ENCODE measurements at regions not wholly inside any gene's neighbourhood (a gene's known extent, or its start where the extent isn't known, plus 50 kb on each side); places are given as distances from the start of the nearest gene placed in this dataset.

DNA sequence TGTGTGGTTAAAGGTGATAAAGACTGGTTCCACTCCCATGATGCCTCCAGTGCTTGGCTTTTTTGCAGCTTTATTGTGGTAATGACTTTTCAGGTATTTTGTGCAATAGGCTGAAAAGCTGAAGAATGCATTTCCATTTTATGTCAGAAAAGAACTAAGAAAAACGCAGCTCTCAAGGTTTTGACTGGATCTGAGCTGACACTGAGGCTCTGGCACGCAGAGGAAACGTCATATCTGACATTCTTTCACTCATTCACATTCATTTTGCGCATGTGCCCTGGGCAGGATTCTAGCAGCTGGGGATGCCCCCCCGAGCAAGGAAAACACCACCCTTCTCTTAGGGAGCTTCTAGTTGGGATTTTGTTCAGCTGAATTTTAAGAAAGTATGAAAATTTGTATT is 408.5 kb upstream of the MKI67 start:
- ChIA-PET CTCF (no interaction called here), POLR2A (no interaction called here)
- H3K4me3 ChIP-seq (ENCODE audit: low read depth, low read length) = no peak overlapping the region
- TF ChIP-seq, protein P1, sequence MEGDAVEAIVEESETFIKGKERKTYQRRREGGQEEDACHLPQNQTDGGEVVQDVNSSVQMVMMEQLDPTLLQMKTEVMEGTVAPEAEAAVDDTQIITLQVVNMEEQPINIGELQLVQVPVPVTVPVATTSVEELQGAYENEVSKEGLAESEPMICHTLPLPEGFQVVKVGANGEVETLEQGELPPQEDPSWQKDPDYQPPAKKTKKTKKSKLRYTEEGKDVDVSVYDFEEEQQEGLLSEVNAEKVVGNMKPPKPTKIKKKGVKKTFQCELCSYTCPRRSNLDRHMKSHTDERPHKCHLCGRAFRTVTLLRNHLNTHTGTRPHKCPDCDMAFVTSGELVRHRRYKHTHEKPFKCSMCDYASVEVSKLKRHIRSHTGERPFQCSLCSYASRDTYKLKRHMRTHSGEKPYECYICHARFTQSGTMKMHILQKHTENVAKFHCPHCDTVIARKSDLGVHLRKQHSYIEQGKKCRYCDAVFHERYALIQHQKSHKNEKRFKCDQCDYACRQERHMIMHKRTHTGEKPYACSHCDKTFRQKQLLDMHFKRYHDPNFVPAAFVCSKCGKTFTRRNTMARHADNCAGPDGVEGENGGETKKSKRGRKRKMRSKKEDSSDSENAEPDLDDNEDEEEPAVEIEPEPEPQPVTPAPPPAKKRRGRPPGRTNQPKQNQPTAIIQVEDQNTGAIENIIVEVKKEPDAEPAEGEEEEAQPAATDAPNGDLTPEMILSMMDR (IDR thresholded peaks at IDR 0.05; ENCODE audit: insufficient read depth, low read length, missing control alignments) = no peak
- no peak for DNase-seq (ENCODE audit: low read depth, low spot score)

DNA sequence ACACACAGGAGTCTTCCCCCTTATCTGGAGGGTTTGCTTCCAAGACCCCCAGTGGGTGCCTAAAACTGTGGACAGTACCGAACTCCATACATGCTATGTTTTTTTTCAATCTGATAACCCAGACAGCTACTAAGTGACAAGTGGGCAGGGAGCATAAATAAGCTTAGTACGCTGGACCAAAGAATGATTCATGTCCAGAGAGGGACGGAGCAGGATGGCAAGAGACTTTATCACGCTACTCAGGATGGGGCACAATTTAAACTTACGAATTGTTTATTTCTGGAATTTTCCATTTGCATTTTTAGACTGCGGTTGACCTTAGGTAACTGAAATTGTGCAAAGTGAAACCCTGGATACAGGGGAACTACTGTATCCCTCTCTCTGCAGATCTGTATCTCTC is 410.0 kb upstream of the MKI67 start:
- DNase-seq (ENCODE audit: low read depth, low spot score) = no peak
- ChIA-PET POLR2A (no interaction called here), CTCF (no interaction called here)
- TF ChIP-seq, protein P1 (IDR thresholded peaks at IDR 0.05; ENCODE audit: insufficient read depth, low read length, missing control alignments) = no peak
- H3K4me3 ChIP-seq (ENCODE audit: low read depth, low read length) = no peak overlapping the region

DNA sequence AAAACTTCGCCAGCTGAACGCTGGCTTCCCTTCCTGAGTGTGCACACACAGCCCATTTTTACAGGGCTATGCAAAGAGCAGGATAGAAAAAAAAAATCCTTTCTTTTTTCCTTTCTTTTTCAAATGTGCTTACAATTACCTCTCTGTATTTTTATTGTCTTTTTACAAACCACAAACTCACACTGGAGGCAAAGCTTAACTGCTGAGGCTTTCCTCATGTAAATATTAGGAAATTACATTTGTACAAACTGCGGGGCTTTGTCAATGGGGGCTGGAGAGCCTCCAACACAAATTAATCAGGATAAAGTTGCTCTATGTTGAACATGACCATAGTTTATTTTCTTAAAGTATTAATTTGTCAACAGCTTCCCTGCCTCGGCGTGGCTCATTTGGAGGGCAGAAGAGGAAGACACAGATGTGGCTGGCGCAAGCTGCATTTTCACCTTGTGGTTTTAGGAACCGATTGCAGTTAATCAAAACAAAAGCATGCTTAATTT is 411.7 kb upstream of the MKI67 start:
- DNase-seq (ENCODE audit: low read depth, low spot score) = no peak
- TF ChIP-seq, protein P1 (IDR thresholded peaks at IDR 0.05; ENCODE audit: insufficient read depth, low read length, missing control alignments) = no peak
- no peak overlapping the region for H3K4me3 ChIP-seq (ENCODE audit: low read depth, low read length)
- POLR2A ChIA-PET = no interaction called here
- CTCF ChIA-PET = interaction anchor here (1.4 kb wide), 1 partner anchor 9 kb away, joined by 3 read pairs; no protein-coding TSS in a partner anchor

DNA sequence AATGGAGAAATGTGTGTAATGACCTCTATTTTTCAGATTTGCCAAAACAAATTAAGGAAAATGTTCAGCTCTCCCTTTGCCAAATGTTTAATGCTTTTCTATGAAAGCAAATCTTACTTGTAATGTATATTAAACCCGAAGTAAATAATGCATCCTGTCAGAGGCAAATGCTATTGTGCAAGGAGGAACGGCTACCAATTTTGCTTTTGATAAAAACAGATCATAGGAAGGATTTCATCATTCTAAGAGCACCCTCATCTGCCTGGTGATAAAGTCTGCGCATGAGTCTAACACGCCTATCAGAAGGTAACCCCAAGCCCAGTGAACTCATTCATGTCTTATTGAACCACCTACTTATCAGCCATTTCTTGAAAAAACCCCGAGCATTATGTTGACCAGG is 412.4 kb upstream of the MKI67 start:
- ChIA-PET POLR2A (no interaction called here), CTCF (no interaction called here)
- TF ChIP-seq, protein P1 (IDR thresholded peaks at IDR 0.05; ENCODE audit: insufficient read depth, low read length, missing control alignments) = no peak
- H3K4me3 ChIP-seq (ENCODE audit: low read depth, low read length) = no peak overlapping the region
- DNase-seq (ENCODE audit: low read depth, low spot score) = no peak

DNA sequence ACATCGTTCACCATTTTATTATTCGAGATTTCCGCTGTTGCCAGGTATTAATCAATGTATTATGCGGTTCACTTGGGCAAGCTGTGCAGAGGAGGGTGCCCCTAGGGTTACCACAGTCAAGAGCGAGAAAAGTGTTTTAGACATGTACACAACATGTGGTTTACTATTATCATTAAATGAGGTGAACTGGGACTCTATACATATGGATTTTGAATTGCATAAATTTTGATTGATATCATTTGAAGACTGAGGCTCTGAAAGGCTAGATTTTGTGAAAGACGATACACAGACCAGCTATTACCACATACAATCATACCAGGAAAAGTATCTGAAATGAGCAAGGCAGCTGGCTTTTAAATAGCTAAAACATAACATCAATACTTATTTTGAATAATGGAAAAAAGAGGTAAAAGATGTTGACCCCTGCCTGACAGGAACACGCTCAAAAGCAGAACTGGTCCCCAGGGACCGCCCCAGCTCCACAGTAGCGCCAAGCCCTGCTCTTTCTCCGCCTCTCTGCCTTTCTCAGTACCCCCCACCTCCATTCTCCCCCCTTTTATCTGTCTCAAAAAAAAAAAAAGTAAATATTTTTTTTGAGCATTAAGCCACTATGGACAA is 413.4 kb upstream of the MKI67 start:
- CTCF ChIA-PET = no interaction called here
- TF ChIP-seq, protein P1 (IDR thresholded peaks at IDR 0.05; ENCODE audit: insufficient read depth, low read length, missing control alignments) = no peak
- DNase-seq (ENCODE audit: low read depth, low spot score) = no peak
- no peak overlapping the region for H3K4me3 ChIP-seq (ENCODE audit: low read depth, low read length)
- POLR2A ChIA-PET = no interaction called here

DNA sequence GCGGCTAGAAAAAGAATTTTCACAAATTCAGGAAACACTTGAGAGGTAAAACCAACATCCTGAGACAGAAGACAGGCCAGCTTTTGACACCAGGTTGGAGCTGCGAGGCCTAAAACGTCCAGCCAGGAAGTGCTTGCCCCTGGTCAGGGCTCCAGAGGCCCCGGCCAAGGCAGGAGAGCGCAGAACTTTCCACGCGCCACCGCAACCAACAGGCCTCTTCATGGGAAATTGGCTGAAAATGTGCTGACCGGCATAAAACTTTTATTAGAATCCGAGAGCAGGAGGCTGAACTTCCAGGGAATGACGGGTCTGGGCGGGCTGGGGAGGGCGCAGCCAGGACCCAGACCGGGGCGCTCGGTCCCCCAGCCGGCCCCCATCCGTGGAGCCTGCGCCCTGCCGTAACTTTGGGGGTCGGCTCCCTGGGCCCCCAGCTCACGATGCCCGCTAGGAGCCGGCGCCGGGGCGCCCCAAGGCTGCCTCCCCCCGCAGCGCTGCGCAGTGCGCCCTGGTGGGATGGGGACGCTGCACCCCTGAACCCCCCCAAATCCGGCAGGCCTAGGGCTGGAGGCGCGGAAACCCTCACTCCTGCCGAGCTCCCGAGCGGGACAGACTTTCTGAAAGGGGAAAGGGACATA is 414.0 kb upstream of the MKI67 start:
- TF ChIP-seq, protein P1 (IDR thresholded peaks at IDR 0.05; ENCODE audit: insufficient read depth, low read length, missing control alignments) = no peak
- no peak overlapping the region for H3K4me3 ChIP-seq (ENCODE audit: low read depth, low read length)
- no peak for DNase-seq (ENCODE audit: low read depth, low spot score)
- ChIA-PET POLR2A (no interaction called here), CTCF (no interaction called here)
